ENCODE measurements at regions not wholly inside any gene's neighbourhood (a gene's known extent, or its start where the extent isn't known, plus 50 kb on each side); places are given as distances from the start of the nearest gene placed in this dataset.
A peak's percentile ranks its signal among the peaks of the same experiment; 100 is the strongest.
"Not testable (repeated sequence)": the region's sequence is repeated elsewhere in the genome, so short reads cannot be mapped to it uniquely, and the experiment has no call there.

- no CpG with 5 or more reads among the region's 3 CpGs for WGBS (ENCODE audit: extremely low coverage, insufficient coverage, insufficient read length)
- no peak overlapping the region for H3K18ac ChIP-seq (ENCODE audit: low read length)
- H2BK120ac ChIP-seq (ENCODE audit: insufficient read depth, low read length, poor library complexity) = no peak overlapping the region
- H3K23ac ChIP-seq (ENCODE audit: low read length) = no peak overlapping the region
- H3K4me3 ChIP-seq (ENCODE audit: low read depth, low read length) = no peak overlapping the region
- DNase-seq = no peak
- H3K4me1 ChIP-seq (ENCODE audit: control insufficient read depth in 1 of 2, insufficient read depth in 2 of 2, low read length in 2 of 2) = no peaks in the 10 kb centered on the region
- no peak overlapping the region for H3K27ac ChIP-seq (ENCODE audit: low read depth, low read length)
- no peak overlapping the region for H4K12ac ChIP-seq (ENCODE audit: low read depth, low read length)
- H4K91ac ChIP-seq (ENCODE audit: low read depth, low read length) = no peak overlapping the region
- H2AK5ac ChIP-seq (ENCODE audit: low read length) = no peak overlapping the region
- H3K9me3 ChIP-seq (ENCODE audit: insufficient read depth, low read depth, low read length) = no peaks in the 10 kb centered on the region
- no peak overlapping the region for H2BK12ac ChIP-seq (ENCODE audit: low read length)
- H3K27me3 ChIP-seq (ENCODE audit: insufficient read depth, low read length) = no peaks in the 10 kb centered on the region
- H4K8ac ChIP-seq (ENCODE audit: low read depth, low read length) = no peak overlapping the region
- H3K79me1 ChIP-seq (ENCODE audit: low read length) = no peaks in the 10 kb centered on the region
- H3K4me2 ChIP-seq (ENCODE audit: low read length) = no peak overlapping the region
- H3K4ac ChIP-seq (ENCODE audit: low read depth, low read length) = no peak overlapping the region
- no peaks in the 10 kb centered on the region for H3K79me2 ChIP-seq (ENCODE audit: control insufficient read depth, insufficient read depth, low read length, poor library complexity)
- no peak overlapping the region for H3K14ac ChIP-seq (ENCODE audit: low read length)
- H2AFZ ChIP-seq (ENCODE audit: insufficient read depth, low read length, poor library complexity) = no peak overlapping the region
- no peaks in the 10 kb centered on the region for H3K36me3 ChIP-seq (ENCODE audit: control insufficient read depth in 1 of 2, insufficient read depth in 2 of 2, low read length in 2 of 2)
- H3K9ac ChIP-seq (ENCODE audit: low read length) = no peak overlapping the region
- H2BK5ac ChIP-seq (ENCODE audit: low read depth, low read length, poor library complexity) = no peak overlapping the region
These were observed 282.3 kb upstream of the PRICKLE1 start for GRCh38 chr12:42871816-42872215.

GRCh38 chr12:42868291-42868690 lies 278.7 kb upstream of the PRICKLE1 start:
- no peaks in the 10 kb centered on the region for H3K27me3 ChIP-seq (ENCODE audit: insufficient read depth, low read length)
- H4K8ac ChIP-seq (ENCODE audit: low read depth, low read length) = no peak overlapping the region
- no peak overlapping the region for H4K12ac ChIP-seq (ENCODE audit: low read depth, low read length)
- H3K27ac ChIP-seq (ENCODE audit: low read depth, low read length) = no peak overlapping the region
- no CpG with 5 or more reads among the region's 1 CpG for WGBS (ENCODE audit: extremely low coverage, insufficient coverage, insufficient read length)
- H4K91ac ChIP-seq (ENCODE audit: low read depth, low read length) = no peak overlapping the region
- DNase-seq = no peak
- no peak overlapping the region for H3K4me3 ChIP-seq (ENCODE audit: low read depth, low read length)
- no peak overlapping the region for H3K23ac ChIP-seq (ENCODE audit: low read length)
- no peak overlapping the region for H2AK5ac ChIP-seq (ENCODE audit: low read length)
- no peak overlapping the region for H2BK5ac ChIP-seq (ENCODE audit: low read depth, low read length, poor library complexity)
- no peak overlapping the region for H3K4ac ChIP-seq (ENCODE audit: low read depth, low read length)
- no peak overlapping the region for H2BK120ac ChIP-seq (ENCODE audit: insufficient read depth, low read length, poor library complexity)
- no peak overlapping the region for H3K9ac ChIP-seq (ENCODE audit: low read length)
- H3K79me1 ChIP-seq (ENCODE audit: low read length) = no peaks in the 10 kb centered on the region
- H2AFZ ChIP-seq (ENCODE audit: insufficient read depth, low read length, poor library complexity) = no peak overlapping the region
- no peak overlapping the region for H3K14ac ChIP-seq (ENCODE audit: low read length)
- H2BK12ac ChIP-seq (ENCODE audit: low read length) = no peak overlapping the region
- no peak overlapping the region for H3K18ac ChIP-seq (ENCODE audit: low read length)
- no peaks in the 10 kb centered on the region for H3K36me3 ChIP-seq (ENCODE audit: control insufficient read depth in 1 of 2, insufficient read depth in 2 of 2, low read length in 2 of 2)
- H3K79me2 ChIP-seq (ENCODE audit: control insufficient read depth, insufficient read depth, low read length, poor library complexity) = no peaks in the 10 kb centered on the region
- H3K9me3 ChIP-seq (ENCODE audit: insufficient read depth, low read depth, low read length) = no peaks in the 10 kb centered on the region
- H3K4me2 ChIP-seq (ENCODE audit: low read length) = no peak overlapping the region
- H3K4me1 ChIP-seq (ENCODE audit: control insufficient read depth in 1 of 2, insufficient read depth in 2 of 2, low read length in 2 of 2) = no peaks in the 10 kb centered on the region

- no peak overlapping the region for H4K12ac ChIP-seq (ENCODE audit: low read depth, low read length)
- no peak overlapping the region for H3K4ac ChIP-seq (ENCODE audit: low read depth, low read length)
- H2AK5ac ChIP-seq (ENCODE audit: low read length) = no peak overlapping the region
- no peak overlapping the region for H2BK5ac ChIP-seq (ENCODE audit: low read depth, low read length, poor library complexity)
- no peaks in the 10 kb centered on the region for H3K9me3 ChIP-seq (ENCODE audit: insufficient read depth, low read depth, low read length)
- H3K36me3 ChIP-seq (ENCODE audit: control insufficient read depth in 1 of 2, insufficient read depth in 2 of 2, low read length in 2 of 2) = no peaks in the 10 kb centered on the region
- no peak overlapping the region for H3K4me2 ChIP-seq (ENCODE audit: low read length)
- no peak overlapping the region for H4K8ac ChIP-seq (ENCODE audit: low read depth, low read length)
- no peak overlapping the region for H2BK12ac ChIP-seq (ENCODE audit: low read length)
- no peaks in the 10 kb centered on the region for H3K79me1 ChIP-seq (ENCODE audit: low read length)
- H3K27me3 ChIP-seq (ENCODE audit: insufficient read depth, low read length) = no peaks in the 10 kb centered on the region
- H3K4me1 ChIP-seq (ENCODE audit: control insufficient read depth in 1 of 2, insufficient read depth in 2 of 2, low read length in 2 of 2) = no peaks in the 10 kb centered on the region
- H3K9ac ChIP-seq (ENCODE audit: low read length) = no peak overlapping the region
- H3K4me3 ChIP-seq (ENCODE audit: low read depth, low read length) = no peak overlapping the region
- WGBS (ENCODE audit: extremely low coverage, insufficient coverage, insufficient read length) = no CpG with 5 or more reads among the region's 3 CpGs
- no peak overlapping the region for H4K91ac ChIP-seq (ENCODE audit: low read depth, low read length)
- DNase-seq = peak; percentile 15 to 81
- H2BK120ac ChIP-seq (ENCODE audit: insufficient read depth, low read length, poor library complexity) = no peak overlapping the region
- no peak overlapping the region for H2AFZ ChIP-seq (ENCODE audit: insufficient read depth, low read length, poor library complexity)
- H3K14ac ChIP-seq (ENCODE audit: low read length) = no peak overlapping the region
- H3K18ac ChIP-seq (ENCODE audit: low read length) = no peak overlapping the region
- H3K79me2 ChIP-seq (ENCODE audit: control insufficient read depth, insufficient read depth, low read length, poor library complexity) = no peaks in the 10 kb centered on the region
- H3K23ac ChIP-seq (ENCODE audit: low read length) = no peak overlapping the region
- H3K27ac ChIP-seq (ENCODE audit: low read depth, low read length) = no peak overlapping the region
These were observed 275.7 kb upstream of the PRICKLE1 start for GRCh38 chr12:42865282-42865681.

GRCh38 chr12:42862055-42862454 lies 272.5 kb upstream of the PRICKLE1 start:
- H2AK5ac ChIP-seq (ENCODE audit: low read length) = no peak overlapping the region
- H2BK5ac ChIP-seq (ENCODE audit: low read depth, low read length, poor library complexity) = no peak overlapping the region
- H3K18ac ChIP-seq (ENCODE audit: low read length) = no peak overlapping the region
- no peak overlapping the region for H4K12ac ChIP-seq (ENCODE audit: low read depth, low read length)
- H3K36me3 ChIP-seq (ENCODE audit: control insufficient read depth in 1 of 2, insufficient read depth in 2 of 2, low read length in 2 of 2) = no peaks in the 10 kb centered on the region
- H2BK12ac ChIP-seq (ENCODE audit: low read length) = no peak overlapping the region
- no peak overlapping the region for H3K23ac ChIP-seq (ENCODE audit: low read length)
- H3K4me2 ChIP-seq (ENCODE audit: low read length) = no peak overlapping the region
- H3K9me3 ChIP-seq (ENCODE audit: insufficient read depth, low read depth, low read length) = no peaks in the 10 kb centered on the region
- no peaks in the 10 kb centered on the region for H3K79me1 ChIP-seq (ENCODE audit: low read length)
- H2BK120ac ChIP-seq (ENCODE audit: insufficient read depth, low read length, poor library complexity) = no peak overlapping the region
- no peak overlapping the region for H3K14ac ChIP-seq (ENCODE audit: low read length)
- H4K8ac ChIP-seq (ENCODE audit: low read depth, low read length) = no peak overlapping the region
- H3K4me3 ChIP-seq (ENCODE audit: low read depth, low read length) = no peak overlapping the region
- no peak overlapping the region for H3K27ac ChIP-seq (ENCODE audit: low read depth, low read length)
- H3K79me2 ChIP-seq (ENCODE audit: control insufficient read depth, insufficient read depth, low read length, poor library complexity) = no peaks in the 10 kb centered on the region
- no peak overlapping the region for H3K9ac ChIP-seq (ENCODE audit: low read length)
- H4K91ac ChIP-seq (ENCODE audit: low read depth, low read length) = no peak overlapping the region
- H3K27me3 ChIP-seq (ENCODE audit: insufficient read depth, low read length) = no peaks in the 10 kb centered on the region
- no peak overlapping the region for H3K4ac ChIP-seq (ENCODE audit: low read depth, low read length)
- no peaks in the 10 kb centered on the region for H3K4me1 ChIP-seq (ENCODE audit: control insufficient read depth in 1 of 2, insufficient read depth in 2 of 2, low read length in 2 of 2)
- H2AFZ ChIP-seq (ENCODE audit: insufficient read depth, low read length, poor library complexity) = no peak overlapping the region
- no peak for DNase-seq
- WGBS (ENCODE audit: extremely low coverage, insufficient coverage, insufficient read length) = no CpG with 5 or more reads among the region's 2 CpGs

- H4K12ac ChIP-seq (ENCODE audit: low read depth, low read length); H3K4ac ChIP-seq (ENCODE audit: low read depth, low read length); DNase-seq; H3K14ac ChIP-seq (ENCODE audit: low read length); H3K9me3 ChIP-seq (ENCODE audit: insufficient read depth, low read depth, low read length); H3K36me3 ChIP-seq (ENCODE audit: control insufficient read depth in 1 of 2, insufficient read depth in 2 of 2, low read length in 2 of 2); H3K79me1 ChIP-seq (ENCODE audit: low read length); H3K4me1 ChIP-seq (ENCODE audit: control insufficient read depth in 1 of 2, insufficient read depth in 2 of 2, low read length in 2 of 2); H3K9ac ChIP-seq (ENCODE audit: low read length); H4K8ac ChIP-seq (ENCODE audit: low read depth, low read length); H2AFZ ChIP-seq (ENCODE audit: insufficient read depth, low read length, poor library complexity); H3K27ac ChIP-seq (ENCODE audit: low read depth, low read length); H2BK12ac ChIP-seq (ENCODE audit: low read length); H3K4me2 ChIP-seq (ENCODE audit: low read length); H3K4me3 ChIP-seq (ENCODE audit: low read depth, low read length); H3K23ac ChIP-seq (ENCODE audit: low read length); H3K79me2 ChIP-seq (ENCODE audit: control insufficient read depth, insufficient read depth, low read length, poor library complexity); H2BK120ac ChIP-seq (ENCODE audit: insufficient read depth, low read length, poor library complexity); H2BK5ac ChIP-seq (ENCODE audit: low read depth, low read length, poor library complexity); H3K18ac ChIP-seq (ENCODE audit: low read length); H2AK5ac ChIP-seq (ENCODE audit: low read length); H3K27me3 ChIP-seq (ENCODE audit: insufficient read depth, low read length); H4K91ac ChIP-seq (ENCODE audit: low read depth, low read length): not testable (repeated sequence)
These were observed 270.8 kb upstream of the PRICKLE1 start for GRCh38 chr12:42860331-42860730.

Measured in trophoblast cell (in vitro differentiated cells and primary cell).